Skeletal muscle cell (primary cell): ENCODE measurements at regions not wholly inside any gene's neighbourhood (a gene's known extent, or its start where the extent isn't known, plus 50 kb on each side); places are given as distances from the start of the nearest gene placed in this dataset.
"Not testable (repeated sequence)": the region's sequence is repeated elsewhere in the genome, so short reads cannot be mapped to it uniquely, and the experiment has no call there.

Source experiments
- DNase-seq: peaks from one replicate; pipeline ENCODE4 v3.0.0-alpha.2; 2010; ENCODE audit warnings: low read depth
- H3K4me3 ChIP-seq: 2 replicates; pipeline ENCODE4 v1.5.1; 2011; ENCODE audit warnings: low read depth, mild to moderate bottlenecking, control low read depth, low read length, moderate library complexity

- no peak overlapping the region for H3K4me3 ChIP-seq
- no peak for DNase-seq
Observed at GRCh38 chrX:66717926-66718325, 79.0 kb upstream of the EDA2R start.

GRCh38 chrX:66698273-66699204, 59.7 kb upstream of the EDA2R start:
- DNase-seq = no peak
- H3K4me3 ChIP-seq = no peak overlapping the region

- not testable (repeated sequence) for DNase-seq, H3K4me3 ChIP-seq
Observed at GRCh38 chrX:66692512-66692911, 53.6 kb upstream of the EDA2R start.
